ENCODE measurements at regions not wholly inside any gene's neighbourhood (a gene's known extent, or its start where the extent isn't known, plus 50 kb on each side); places are given as distances from the start of the nearest gene placed in this dataset.

- H2BK5ac ChIP-seq (ENCODE audit: low read depth, low read length, poor library complexity, severe bottlenecking), result no peak overlapping the region
- no peak overlapping the region for H3K4me3 ChIP-seq (ENCODE audit: insufficient read depth, low read depth, low read length)
- no peak overlapping the region for H2BK20ac ChIP-seq (ENCODE audit: low read depth, low read length)
- H3K56ac ChIP-seq (ENCODE audit: extremely low read depth, insufficient read depth, low read length), result no peak overlapping the region
- no peak for DNase-seq
- H3K4me2 ChIP-seq (ENCODE audit: low read depth, low read length), result no peak overlapping the region
- no peak overlapping the region for H2BK15ac ChIP-seq (ENCODE audit: low read depth, low read length)
- BruUV-seq (replicated peaks), result no TSS peak
- TF ChIP-seq, protein P1, sequence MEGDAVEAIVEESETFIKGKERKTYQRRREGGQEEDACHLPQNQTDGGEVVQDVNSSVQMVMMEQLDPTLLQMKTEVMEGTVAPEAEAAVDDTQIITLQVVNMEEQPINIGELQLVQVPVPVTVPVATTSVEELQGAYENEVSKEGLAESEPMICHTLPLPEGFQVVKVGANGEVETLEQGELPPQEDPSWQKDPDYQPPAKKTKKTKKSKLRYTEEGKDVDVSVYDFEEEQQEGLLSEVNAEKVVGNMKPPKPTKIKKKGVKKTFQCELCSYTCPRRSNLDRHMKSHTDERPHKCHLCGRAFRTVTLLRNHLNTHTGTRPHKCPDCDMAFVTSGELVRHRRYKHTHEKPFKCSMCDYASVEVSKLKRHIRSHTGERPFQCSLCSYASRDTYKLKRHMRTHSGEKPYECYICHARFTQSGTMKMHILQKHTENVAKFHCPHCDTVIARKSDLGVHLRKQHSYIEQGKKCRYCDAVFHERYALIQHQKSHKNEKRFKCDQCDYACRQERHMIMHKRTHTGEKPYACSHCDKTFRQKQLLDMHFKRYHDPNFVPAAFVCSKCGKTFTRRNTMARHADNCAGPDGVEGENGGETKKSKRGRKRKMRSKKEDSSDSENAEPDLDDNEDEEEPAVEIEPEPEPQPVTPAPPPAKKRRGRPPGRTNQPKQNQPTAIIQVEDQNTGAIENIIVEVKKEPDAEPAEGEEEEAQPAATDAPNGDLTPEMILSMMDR (conservative IDR thresholded peaks at IDR 0.05; ENCODE audit: low read depth, low read length), result no peak
- TF ChIP-seq BHLHE40 (IDR thresholded peaks at IDR 0.05; ENCODE audit: low read depth, low read length) (no peak), MXI1 (IDR thresholded peaks at IDR 0.05; ENCODE audit: borderline replicate concordance, low read depth, low read length) (no peak), RAD21 (IDR thresholded peaks at IDR 0.05; ENCODE audit: low read length) (no peak), POLR2A (IDR thresholded peaks at IDR 0.05; ENCODE audit: low read depth, low read length) (no peak), MAFK (IDR thresholded peaks at IDR 0.05; ENCODE audit: low read depth, low read length) (no peak), CHD1 (IDR thresholded peaks at IDR 0.05; ENCODE audit: low read depth, low read length) (no peak), USF2 (IDR thresholded peaks at IDR 0.05; ENCODE audit: low read depth, low read length) (no peak)
- H2BK120ac ChIP-seq (ENCODE audit: low read depth, low read length), result no peak overlapping the region
- no peak overlapping the region for H3K9ac ChIP-seq (ENCODE audit: low read depth, low read length)
- no peak overlapping the region for H2AFZ ChIP-seq (replicated peaks; ENCODE audit: low read length, poor library complexity)
- H3K4me1 ChIP-seq (ENCODE audit: control insufficient read depth, insufficient read depth, low read length), result no peaks in the 10 kb centered on the region
- in situ Hi-C loops (cut with MboI; ENCODE audit: low sequenced_read_pairs) (no loop called here), dilution Hi-C loops (cut with HindIII; ENCODE audit: low sequenced_read_pairs, unreplicated experiment) (no loop called here), intact Hi-C loops (cut with micrococcal nuclease) (no loop called here)
- WGBS, 2 experiments (ENCODE audit: extremely low coverage in 2 of 2, insufficient read length in 1 of 2), result 80% methylated on average over 1 of the region's 2 CpGs; no CpG with 5 or more reads in 1 of the 2 experiments
- H4K8ac ChIP-seq (ENCODE audit: low read depth in 2 of 2, low read length in 2 of 2), result no peak overlapping the region
- H3K27ac ChIP-seq (ENCODE audit: insufficient read depth, low read length), result no peak overlapping the region
- no peaks in the 10 kb centered on the region for H4K20me1 ChIP-seq (ENCODE audit: insufficient read depth, low read length)
- no peak overlapping the region for H4K91ac ChIP-seq (ENCODE audit: insufficient read depth, low read depth, low read length)
- H3K36me3 ChIP-seq (ENCODE audit: control insufficient read depth, insufficient read depth, low read length), result no peaks in the 10 kb centered on the region
- H3K9me1 ChIP-seq (ENCODE audit: insufficient read depth, low read length), result no peaks in the 10 kb centered on the region
- no peak overlapping the region for H4K5ac ChIP-seq (ENCODE audit: low read depth, low read length)
- H3K4ac ChIP-seq (ENCODE audit: low read depth, low read length), result no peak overlapping the region
- ChIA-PET POLR2A (ENCODE audit: unreplicated experiment) (no interaction called here), CTCF (no interaction called here)
- H3K14ac ChIP-seq (replicated peaks; ENCODE audit: low read depth, low read length), result no peak overlapping the region
- no peaks in the 10 kb centered on the region for H3K79me1 ChIP-seq (ENCODE audit: low read depth in 1 of 2, low read length in 2 of 2)
- no peaks in the 10 kb centered on the region for H3K27me3 ChIP-seq (ENCODE audit: control insufficient read depth, insufficient read depth, low read length)
- H3K23ac ChIP-seq (ENCODE audit: low read depth, low read length), result no peak overlapping the region
- no peak for ATAC-seq (ENCODE audit: low read depth)
- no peaks in the 10 kb centered on the region for H3K9me3 ChIP-seq (ENCODE audit: control insufficient read depth, insufficient read depth, low read length)
- no peak overlapping the region for H3K18ac ChIP-seq (ENCODE audit: low read depth, low read length)
- H2AK5ac ChIP-seq (ENCODE audit: low read depth, low read length), result no peak overlapping the region
- no peak overlapping the region for H2AK9ac ChIP-seq (replicated peaks; ENCODE audit: low read depth, low read length, poor library complexity)
These were observed 912.8 kb upstream of the MAN1A1 start for GRCh38 chr6:120262354-120262753.

All from IMR-90 (cell line).